HCT116 (cell line): ENCODE measurements at regions not wholly inside any gene's neighbourhood (a gene's known extent, or its start where the extent isn't known, plus 50 kb on each side); places are given as distances from the start of the nearest gene placed in this dataset.

Experiments used
- ATAC-seq: fragments of 200-7000 bp; cut with Tn5 transposase; 2 replicates; pipeline ENCODE4 v1.9.1; 2020; ENCODE audit warnings: mild to moderate bottlenecking, moderate library complexity
- BruUV-seq: library from RNA; stranded (reverse); fragments of 400-500 nt; replicated peaks from 2 replicates; lab custom pipeline; 2021; lab: Mats Ljungman, UMichigan
- CTCF ChIA-PET: fragments of 300-600 bp; sonication (Branson Sonifier 250); formaldehyde crosslinking; loops from one replicate; lab custom pipeline; 2021; ENCODE audit warnings: antibody characterized with exemption; lab: Charles Lee
- POLR2A ChIA-PET: fragments of 300-600, 350-600 bp; sonication (Branson Sonifier 250); formaldehyde crosslinking; loops from one replicate; lab custom pipeline; 2021; ENCODE audit warnings: antibody characterized with exemption; lab: Charles Lee
- RAD21 ChIA-PET, 2 experiments: fragments of 300-600 bp; sonication (Branson Sonifier 250); formaldehyde crosslinking; loops; one replicate each; lab custom pipeline; 2023; ENCODE audit warnings: low total read pairs in 2 of 2; ENCODE audit not compliant: uncharacterized antibody in 2 of 2, unreplicated experiment in 2 of 2, low non-redundant PET in 1 of 2; lab: Charles Lee
- DNase-seq: peaks from one replicate; pipeline ENCODE4 v3.0.0-alpha.2; 2010; ENCODE audit warnings: low read depth, low spot score
- H2AFZ ChIP-seq: fragments of 200-600 bp; shearing (Covaris generic), sonication (generic); 2 replicates; pipeline ENCODE4 v1.6.1; 2017; ENCODE audit warnings: low read depth, mixed run types, mixed read lengths, antibody characterized with exemption, low read length; ENCODE audit not compliant: poor library complexity, severe bottlenecking
- H3K27ac ChIP-seq: 2 replicates; pipeline ENCODE4 v1.5.1; 2012; ENCODE audit warnings: low read depth, low read length
- H3K27me3 ChIP-seq: fragments of 200-600 bp; sonication (generic); 2 replicates; pipeline ENCODE4 v1.6.1; 2016; ENCODE audit warnings: mixed run types, low read length, mixed read lengths; ENCODE audit not compliant: insufficient read depth
- H3K36me3 ChIP-seq, 2 experiments: fragments of 200-500 bp in 1 of 2; fragments of 200-600 bp in 1 of 2; sonication (Bioruptor generic) in 1 of 2; sonication (generic) in 1 of 2; 2 replicates each; pipeline versions ENCODE4 v1.5.1 to v1.6.1; 2014 to 2016; ENCODE audit warnings: low read length in 2 of 2, inconsistent platforms in 1 of 2, mixed read lengths in 1 of 2, mixed run types in 1 of 2; ENCODE audit not compliant: insufficient read depth in 2 of 2, control insufficient read depth in 1 of 2
- H3K4me1 ChIP-seq, 2 experiments: fragments of 200-600 bp in 1 of 2; sonication (generic) in 1 of 2; 2 replicates each; pipeline versions ENCODE4 v1.5.1 to v1.6.1; 2012 to 2017; ENCODE audit warnings: low read length in 2 of 2, inconsistent platforms in 1 of 2, mild to moderate bottlenecking in 1 of 2, mixed read lengths in 1 of 2, mixed run types in 1 of 2, moderate library complexity in 1 of 2; ENCODE audit not compliant: insufficient read depth in 2 of 2, control insufficient read depth in 1 of 2
- H3K4me2 ChIP-seq: fragments of 200-600 bp; sonication (generic); 2 replicates; pipeline ENCODE4 v1.6.1; 2017; ENCODE audit warnings: mixed run types, low read length, mixed read lengths
- H3K4me3 ChIP-seq, 2 experiments: fragments of 200-600 bp in 1 of 2; sonication (generic) in 1 of 2; replicated peaks in 1 of 2; 2 replicates each; pipeline ENCODE4 v1.5.1; 2011 to 2016; ENCODE audit warnings: low read length in 2 of 2, control low read depth in 1 of 2, low read depth in 1 of 2, mild to moderate bottlenecking in 1 of 2, mixed read lengths in 1 of 2, mixed run types in 1 of 2
- H3K79me2 ChIP-seq: fragments of 200-600 bp; sonication (generic); 2 replicates; pipeline ENCODE4 v1.6.1; 2017; ENCODE audit warnings: mild to moderate bottlenecking, mixed run types, low read length, moderate library complexity, mixed read lengths; ENCODE audit not compliant: insufficient read depth
- H3K9ac ChIP-seq: fragments of 200-600 bp; sonication (generic); 2 replicates; pipeline ENCODE4 v1.6.1; 2016; ENCODE audit warnings: low read length, mixed read lengths
- H3K9me2 ChIP-seq: fragments of 200-600 bp; sonication (generic), shearing (Covaris generic); 2 replicates; pipeline ENCODE4 v1.6.1; 2017; ENCODE audit warnings: mixed run types, mild to moderate bottlenecking, moderate library complexity; ENCODE audit not compliant: insufficient read depth
- H3K9me3 ChIP-seq, 2 experiments: fragments of 200-500 bp in 1 of 2; fragments of 200-600 bp in 1 of 2; sonication (Bioruptor generic) in 1 of 2; sonication (generic) in 1 of 2; 2 replicates each; pipeline ENCODE4 v1.6.1; 2014 to 2017; ENCODE audit warnings: low read length in 2 of 2, mixed read lengths in 2 of 2, inconsistent platforms in 1 of 2, low read depth in 1 of 2, mild to moderate bottlenecking in 1 of 2, mixed run types in 1 of 2, moderate library complexity in 1 of 2; ENCODE audit not compliant: control insufficient read depth in 1 of 2, insufficient read depth in 1 of 2
- H4K20me1 ChIP-seq: fragments of 200-600 bp; sonication (generic), shearing (Covaris generic); 2 replicates; pipeline ENCODE4 v1.6.1; 2017; ENCODE audit warnings: mixed run types, mild to moderate bottlenecking, moderate library complexity; ENCODE audit not compliant: insufficient read depth
- CBX3 ChIP-seq: IDR thresholded peaks from 2 replicates; pipeline ENCODE4 v1.6.1; 2012; ENCODE audit warnings: low read depth
- ELF1 ChIP-seq: IDR thresholded peaks from 2 replicates; pipeline ENCODE4 v1.6.1; 2012; ENCODE audit warnings: low read depth, borderline replicate concordance
- EZH2 ChIP-seq: fragments of 200-600 bp; sonication (generic); IDR thresholded peaks from 2 replicates; pipeline ENCODE4 v1.6.1; 2017; ENCODE audit warnings: antibody characterized with exemption, mixed run types
- TCF7L2 ChIP-seq: IDR thresholded peaks from 2 replicates; pipeline ENCODE4 v1.7.0; 2011; ENCODE audit warnings: borderline replicate concordance, inconsistent platforms; ENCODE audit not compliant: insufficient read depth, insufficient read length; ENCODE audit errors: extremely low read depth
- YY1 ChIP-seq: IDR thresholded peaks from 2 replicates; pipeline ENCODE4 v1.6.1; 2011; ENCODE audit warnings: low read length, low read depth, moderate library complexity, mild to moderate bottlenecking; ENCODE audit not compliant: insufficient replicate concordance; ENCODE audit errors: extremely low read depth
- ZFX ChIP-seq: fragments of 450-650 bp; IDR thresholded peaks from 2 replicates; pipeline ENCODE4 v1.6.1; 2017
- intact Hi-C: fragments of 100-400 bp; cut with micrococcal nuclease; formaldehyde crosslinking; loops from 2 replicates; pipeline ENCODE4 v1.10.0; 2022
- TF ChIP-seq, protein P1 (sequence below), 3 experiments: fragments of 200-600 bp in 1 of 3; sonication (generic) in 1 of 3; IDR thresholded peaks in 2 of 3; conservative IDR thresholded peaks in 1 of 3; 2 replicates each; pipeline ENCODE4 v1.5.1; 2012 to 2017; ENCODE audit warnings: low read depth in 2 of 3, low read length in 2 of 3, antibody characterized with exemption in 1 of 3, borderline replicate concordance in 1 of 3, control low read depth in 1 of 3, mild to moderate bottlenecking in 1 of 3, mixed read lengths in 1 of 3, mixed run types in 1 of 3, moderate library complexity in 1 of 3; ENCODE audit not compliant: insufficient read depth in 1 of 3

DNA sequence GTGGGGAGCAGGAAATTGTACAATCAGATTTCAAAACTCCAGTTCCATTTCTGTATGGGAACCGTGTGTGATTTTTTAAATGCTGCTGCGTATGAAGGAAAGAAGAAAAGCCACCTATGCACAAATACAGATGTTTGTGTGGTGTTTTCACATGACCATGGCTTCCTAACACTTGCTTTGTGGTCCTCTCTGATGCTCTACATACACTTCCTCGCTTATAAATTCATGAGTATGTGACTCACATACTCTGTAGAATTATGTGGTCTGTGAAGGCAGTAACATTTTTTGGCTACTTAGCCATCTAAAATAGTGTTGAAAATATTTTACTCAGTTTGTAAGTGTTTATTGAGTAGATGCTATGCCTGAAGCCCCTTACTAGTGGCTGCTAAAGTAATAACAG is 119.8 kb upstream of the PDE10A start:
- Histone ChIP-seq H3K9ac (no peak overlapping the region), H3K79me2 (no peaks in the 10 kb centered on the region), H3K9me3 (peaks cover 0 to 4% of the 10 kb centered on the region in 2 experiments; a peak in 1 of 4 replicates), H2AFZ (no peak overlapping the region), H3K36me3 (no peaks in the 10 kb centered on the region), H3K27ac (no peak overlapping the region), H3K4me3 (no peak overlapping the region), H3K4me1 (no peaks in the 10 kb centered on the region), H4K20me1 (no peaks in the 10 kb centered on the region), H3K27me3 (no peaks in the 10 kb centered on the region), H3K4me2 (no peak overlapping the region), H3K9me2 (no peaks in the 10 kb centered on the region)
- ChIA-PET CTCF (no interaction called here), POLR2A (no interaction called here), RAD21 (no interaction called here)
- BruUV-seq, result no TSS peak
- ATAC-seq, result no peak
- TF ChIP-seq TCF7L2 (no peak), YY1 (no peak), CBX3 (no peak), ZFX (no peak)
- intact Hi-C loops, result no loop called here
- no peak for DNase-seq

GRCh38 chr6:165782134-165782533 is 119.1 kb upstream of the PDE10A start:
- Histone ChIP-seq H3K4me1 (no peaks in the 10 kb centered on the region), H3K27ac (no peak overlapping the region), H4K20me1 (no peaks in the 10 kb centered on the region), H2AFZ (no peak overlapping the region), H3K9ac (no peak overlapping the region), H3K9me3 (peaks cover 0 to 1% of the 10 kb centered on the region in 2 experiments; a peak in 1 of 4 replicates), H3K79me2 (no peaks in the 10 kb centered on the region), H3K4me3 (no peak overlapping the region), H3K27me3 (no peaks in the 10 kb centered on the region), H3K4me2 (no peak overlapping the region), H3K9me2 (no peaks in the 10 kb centered on the region), H3K36me3 (no peaks in the 10 kb centered on the region)
- DNase-seq (no peak), ATAC-seq (no peak)
- TF ChIP-seq, protein P1, sequence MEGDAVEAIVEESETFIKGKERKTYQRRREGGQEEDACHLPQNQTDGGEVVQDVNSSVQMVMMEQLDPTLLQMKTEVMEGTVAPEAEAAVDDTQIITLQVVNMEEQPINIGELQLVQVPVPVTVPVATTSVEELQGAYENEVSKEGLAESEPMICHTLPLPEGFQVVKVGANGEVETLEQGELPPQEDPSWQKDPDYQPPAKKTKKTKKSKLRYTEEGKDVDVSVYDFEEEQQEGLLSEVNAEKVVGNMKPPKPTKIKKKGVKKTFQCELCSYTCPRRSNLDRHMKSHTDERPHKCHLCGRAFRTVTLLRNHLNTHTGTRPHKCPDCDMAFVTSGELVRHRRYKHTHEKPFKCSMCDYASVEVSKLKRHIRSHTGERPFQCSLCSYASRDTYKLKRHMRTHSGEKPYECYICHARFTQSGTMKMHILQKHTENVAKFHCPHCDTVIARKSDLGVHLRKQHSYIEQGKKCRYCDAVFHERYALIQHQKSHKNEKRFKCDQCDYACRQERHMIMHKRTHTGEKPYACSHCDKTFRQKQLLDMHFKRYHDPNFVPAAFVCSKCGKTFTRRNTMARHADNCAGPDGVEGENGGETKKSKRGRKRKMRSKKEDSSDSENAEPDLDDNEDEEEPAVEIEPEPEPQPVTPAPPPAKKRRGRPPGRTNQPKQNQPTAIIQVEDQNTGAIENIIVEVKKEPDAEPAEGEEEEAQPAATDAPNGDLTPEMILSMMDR (IDR thresholded peaks at IDR 0.05 in 2 of 3, conservative IDR thresholded peaks at IDR 0.05 in 1 of 3; ENCODE audit: borderline replicate concordance in 1 of 3, insufficient read depth in 1 of 3, low read depth in 2 of 3, low read length in 2 of 3), result no peak
- TF ChIP-seq EZH2, result no peak
- TF ChIP-seq ELF1, result no peak
- no peak for TF ChIP-seq ZFX
- CTCF ChIA-PET, result no interaction called here
- RAD21 ChIA-PET, result no interaction called here
- BruUV-seq, result no TSS peak
- POLR2A ChIA-PET, result no interaction called here
- intact Hi-C loops, result no loop called here
